HG03097 (cell line): ENCODE measurements at regions not wholly inside any gene's neighbourhood (a gene's known extent, or its start where the extent isn't known, plus 50 kb on each side); places are given as distances from the start of the nearest gene placed in this dataset.
"Not testable (repeated sequence)": the region's sequence is repeated elsewhere in the genome, so short reads cannot be mapped to it uniquely, and the experiment has no call there.

ENCODE experiments used
- ATAC-seq: cut with Tn5 transposase; IDR thresholded peaks from one replicate; pipeline ENCODE4 v1.9.1; 2021; ENCODE audit not compliant: unreplicated experiment, low FRiP score

DNA sequence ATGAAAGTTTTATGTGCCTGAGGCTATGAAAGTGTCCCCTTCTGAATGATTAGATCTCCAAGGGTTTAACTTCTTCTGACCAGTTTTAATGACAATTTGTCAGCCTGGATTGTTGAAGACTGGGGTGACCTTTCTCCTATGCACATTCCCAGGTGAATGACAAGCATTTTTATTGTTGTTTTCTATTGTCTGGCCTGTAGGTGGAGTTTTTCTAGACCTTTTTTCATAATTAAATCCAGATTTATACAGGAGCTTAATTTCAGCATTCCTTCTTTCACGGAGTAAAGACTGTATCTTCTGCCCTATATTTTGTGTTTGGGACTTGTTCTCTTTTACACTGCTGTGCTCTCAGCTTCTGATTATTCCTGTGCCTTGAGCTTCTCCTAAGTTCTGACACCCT lies 125.0 kb upstream of the FAR2 start:
- ATAC-seq = no peak

DNA sequence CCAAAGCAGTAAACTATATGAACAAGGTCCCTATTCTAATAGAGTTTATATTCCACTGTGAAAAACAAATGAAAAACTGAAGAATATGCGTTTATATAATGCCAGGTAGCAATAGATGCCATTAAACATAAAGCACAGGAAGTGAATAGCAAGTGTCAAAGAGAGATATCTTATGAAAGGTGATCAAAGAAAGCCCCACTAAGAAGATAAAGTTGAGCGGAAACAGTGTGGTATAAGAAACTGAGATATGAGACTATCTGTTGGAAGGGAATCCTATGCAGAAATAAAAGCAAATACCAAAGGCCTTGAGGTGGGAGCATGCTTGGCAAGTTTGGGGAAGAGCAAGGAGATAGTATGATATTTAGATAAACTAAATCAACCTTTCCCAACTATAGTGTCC lies 123.1 kb upstream of the FAR2 start:
- ATAC-seq = no peak

DNA sequence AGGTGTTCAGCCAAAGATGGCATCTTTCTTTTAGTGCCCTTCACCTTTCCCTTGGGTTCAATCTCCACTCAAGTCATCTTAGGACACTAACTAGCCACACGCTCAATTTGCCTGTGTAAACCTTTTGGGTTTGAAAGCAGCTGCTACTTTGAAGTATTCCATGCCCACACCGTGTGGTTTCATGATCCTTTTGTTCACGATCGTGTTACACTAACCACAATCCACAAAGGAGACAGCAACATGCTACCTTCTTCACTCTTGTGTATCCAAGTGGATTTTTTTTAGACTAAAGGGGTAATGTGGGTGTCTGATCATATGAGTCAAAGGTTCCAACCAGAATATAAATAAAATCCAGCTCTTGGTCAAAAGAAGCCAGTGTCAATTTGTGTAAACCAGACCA lies 122.7 kb upstream of the FAR2 start:
- no peak for ATAC-seq

DNA sequence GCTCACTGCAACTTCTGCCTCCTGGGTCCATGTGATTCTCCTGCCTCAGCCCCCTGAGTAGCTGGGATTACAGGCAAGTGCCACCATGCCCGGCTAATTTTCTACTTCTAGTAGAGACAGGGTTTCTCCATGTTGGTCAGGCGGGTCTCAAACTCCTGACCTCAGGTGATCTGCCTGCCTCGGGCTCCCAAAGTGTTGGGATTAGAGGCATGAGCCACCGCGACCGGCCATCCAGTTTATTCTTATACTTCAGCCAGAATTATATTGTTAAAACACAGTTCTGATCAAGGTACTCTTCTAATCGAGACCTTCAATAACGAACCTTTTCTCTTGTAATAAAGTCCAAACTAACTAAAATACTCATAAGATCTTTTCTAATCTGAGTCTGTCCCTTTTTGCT lies 119.6 kb upstream of the FAR2 start:
- ATAC-seq = not testable (repeated sequence)

DNA sequence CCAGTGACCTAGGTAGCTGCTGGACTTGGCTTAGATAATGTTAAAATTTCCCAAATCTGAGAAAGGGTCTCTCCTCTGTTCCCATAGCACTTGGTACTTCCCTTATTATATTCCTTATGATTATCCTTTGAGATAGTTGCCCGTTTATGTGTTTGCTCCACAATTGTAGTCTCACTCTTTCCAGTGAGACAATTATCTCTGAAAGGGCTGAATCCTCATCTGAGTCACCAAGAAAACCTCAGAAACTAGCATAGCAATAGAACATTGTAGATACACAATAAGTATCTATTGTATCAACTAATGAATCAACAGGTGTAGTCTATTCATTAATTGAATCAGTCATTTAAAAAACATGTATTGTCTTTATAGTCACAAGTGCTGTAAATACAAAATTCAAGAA lies 119.1 kb upstream of the FAR2 start:
- no peak for ATAC-seq

DNA sequence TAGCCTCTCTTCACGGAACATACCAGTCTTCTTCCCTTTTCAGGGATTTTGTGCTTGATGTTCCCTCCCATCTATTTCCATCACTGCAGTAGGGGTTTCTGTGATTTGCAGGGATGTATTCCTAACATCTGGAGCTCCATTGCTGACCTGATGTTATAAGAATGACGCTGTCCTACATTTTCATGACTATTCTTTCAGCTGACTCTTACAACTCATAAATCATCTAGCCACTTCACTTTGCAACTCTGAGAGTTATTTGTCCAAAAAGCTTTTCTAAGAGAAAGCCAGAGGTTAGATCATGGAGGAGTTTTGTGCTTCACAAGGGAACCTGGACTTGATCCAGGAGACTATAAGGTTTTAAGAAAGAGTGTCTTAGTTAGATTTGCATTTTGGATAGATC lies 116.6 kb upstream of the FAR2 start:
- ATAC-seq = no peak

DNA sequence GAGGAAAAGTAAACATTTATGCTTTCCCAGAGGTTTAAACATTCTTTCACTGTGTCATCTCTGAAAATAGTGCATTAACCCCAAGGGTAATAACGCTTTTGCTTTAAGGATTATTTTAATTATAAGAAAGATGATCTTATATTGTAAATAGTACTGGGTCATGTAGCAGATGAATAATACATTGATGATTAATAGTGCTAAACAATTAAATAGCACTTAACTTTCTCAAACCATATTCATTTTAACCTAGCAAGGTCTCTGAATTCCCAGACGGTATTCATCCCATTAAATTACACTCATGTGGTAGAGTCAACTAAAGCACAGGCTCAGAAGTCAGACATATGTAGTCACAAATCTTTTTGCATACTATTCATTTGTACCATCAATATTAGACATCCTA lies 115.6 kb upstream of the FAR2 start:
- ATAC-seq = no peak

DNA sequence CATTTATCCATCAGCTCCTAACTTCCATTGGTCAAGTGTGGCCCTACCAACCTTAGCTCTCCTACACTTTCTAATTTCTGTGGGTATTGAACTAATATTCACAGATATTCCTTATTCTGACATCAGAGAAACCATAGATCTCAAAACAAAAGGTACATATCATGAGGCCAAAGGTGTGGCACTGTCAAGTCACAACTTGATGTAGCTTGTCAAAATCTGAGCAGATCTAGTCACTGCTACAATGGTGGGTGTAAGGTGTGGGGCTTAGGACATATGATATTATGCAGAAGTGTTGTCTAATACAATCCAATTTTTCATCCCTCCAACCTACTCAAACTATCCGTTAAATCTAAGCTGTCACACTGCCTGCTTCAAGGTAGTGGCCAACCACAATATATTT lies 114.0 kb upstream of the FAR2 start:
- ATAC-seq = no peak

DNA sequence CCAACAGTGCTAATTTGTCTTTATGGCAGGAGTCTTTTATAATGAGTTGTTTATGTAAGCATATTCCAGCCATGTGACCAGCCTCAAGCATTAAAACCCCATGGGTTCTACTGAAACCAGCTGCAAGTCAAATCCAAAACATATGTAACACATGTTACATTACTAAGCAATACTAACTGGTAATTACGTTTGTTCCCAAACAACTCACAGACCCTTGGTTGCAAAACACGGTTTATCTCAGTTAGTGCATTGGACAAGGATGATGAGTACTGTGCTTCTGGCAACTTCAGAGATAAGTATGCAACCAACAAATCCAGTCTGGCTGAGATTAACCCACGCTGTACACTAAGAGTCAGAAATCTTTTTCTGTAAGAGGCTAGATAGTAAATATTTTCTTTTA lies 110.1 kb upstream of the FAR2 start:
- ATAC-seq = no peak

DNA sequence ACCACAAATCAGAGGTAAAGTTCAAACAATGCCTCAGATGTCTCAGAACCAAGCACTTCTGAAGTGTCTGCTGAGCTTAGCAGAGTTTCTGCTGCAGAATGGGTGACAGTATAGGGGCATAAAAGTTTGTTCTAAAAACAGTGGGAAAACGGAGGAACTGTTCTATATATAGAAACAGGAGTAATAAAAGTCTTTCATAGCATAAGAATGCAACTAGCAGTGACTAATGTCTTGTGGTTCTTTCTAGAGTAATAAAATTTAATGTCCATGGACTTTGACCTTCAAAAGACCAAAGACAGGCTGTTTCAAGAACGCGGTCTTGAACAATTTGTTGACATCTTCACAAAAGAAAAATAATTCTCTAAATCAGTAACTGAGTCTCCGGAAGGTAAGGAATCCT lies 107.5 kb upstream of the FAR2 start:
- no peak for ATAC-seq

DNA sequence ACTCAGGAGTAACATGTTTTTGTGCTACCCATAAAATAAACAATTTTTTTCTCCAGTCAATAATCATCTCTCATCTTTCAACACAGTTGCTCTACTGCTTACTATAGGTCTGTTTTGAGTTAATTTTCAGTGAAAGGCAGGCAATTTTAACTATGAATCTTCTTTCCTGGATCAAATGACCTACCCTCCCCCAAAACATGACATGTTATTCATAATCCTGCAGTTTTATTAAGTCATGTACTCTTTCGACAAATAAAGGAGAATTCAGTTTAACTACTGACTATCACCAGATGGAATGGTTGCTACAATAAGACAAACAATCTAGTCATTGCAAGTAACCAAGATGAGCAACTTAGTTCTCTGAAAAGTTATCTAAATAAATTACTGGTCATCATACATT lies 106.0 kb upstream of the FAR2 start:
- no peak for ATAC-seq

DNA sequence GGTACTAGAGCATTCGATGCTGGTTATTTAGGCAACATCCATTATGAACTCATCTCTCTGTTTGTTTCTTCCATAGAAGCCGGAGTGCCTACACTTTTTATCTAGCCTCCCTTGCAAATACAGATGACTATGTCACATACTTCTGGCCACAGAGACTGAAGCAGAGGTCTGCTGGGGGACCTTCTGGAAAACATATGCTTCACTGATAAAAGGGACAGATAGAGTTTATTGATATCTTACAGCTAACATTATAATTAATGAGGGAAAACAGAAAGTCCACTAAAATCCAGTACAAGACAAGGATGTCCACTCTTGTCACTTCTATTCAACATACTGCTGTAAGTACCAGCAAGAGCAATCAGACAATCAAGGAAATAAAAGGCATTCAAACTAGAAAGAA lies 104.3 kb upstream of the FAR2 start:
- ATAC-seq = no peak

DNA sequence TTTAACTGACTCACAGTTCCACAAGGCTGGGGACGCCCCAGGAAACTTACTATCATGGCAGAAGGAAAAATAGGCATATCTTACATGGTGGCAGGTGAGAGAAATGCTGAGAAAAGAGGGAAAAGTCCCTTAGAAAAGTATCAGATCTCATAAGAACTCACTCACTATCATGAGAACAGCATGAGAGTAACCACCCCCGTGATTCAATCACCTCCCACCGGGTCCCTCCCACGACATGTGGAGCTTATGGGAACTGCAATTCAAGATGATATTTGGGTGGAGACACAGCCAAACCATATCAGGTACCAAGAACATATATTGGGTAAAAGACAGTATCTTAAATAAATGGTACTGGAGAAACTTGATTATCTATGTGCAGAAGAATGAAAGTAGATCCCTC lies 100.3 kb upstream of the FAR2 start:
- no peak for ATAC-seq

DNA sequence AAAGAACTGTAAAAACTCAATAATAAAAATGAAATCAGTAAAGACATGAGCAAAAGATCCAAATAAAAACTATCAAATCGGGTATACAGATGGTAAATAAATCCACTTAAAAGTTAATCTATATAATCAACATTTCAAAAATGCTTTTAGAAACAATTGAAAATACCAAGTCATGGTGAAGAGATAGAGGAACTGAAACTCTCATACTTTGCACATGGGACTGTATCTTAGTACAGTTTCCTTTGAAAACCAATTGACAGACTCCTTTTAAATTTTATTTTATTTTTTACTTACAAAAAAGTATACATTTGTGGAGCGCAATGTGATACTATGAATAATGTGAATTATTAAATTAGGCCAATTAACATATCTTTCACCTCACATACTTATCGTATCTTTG lies 98.6 kb upstream of the FAR2 start:
- ATAC-seq = peak; percentile 73

DNA sequence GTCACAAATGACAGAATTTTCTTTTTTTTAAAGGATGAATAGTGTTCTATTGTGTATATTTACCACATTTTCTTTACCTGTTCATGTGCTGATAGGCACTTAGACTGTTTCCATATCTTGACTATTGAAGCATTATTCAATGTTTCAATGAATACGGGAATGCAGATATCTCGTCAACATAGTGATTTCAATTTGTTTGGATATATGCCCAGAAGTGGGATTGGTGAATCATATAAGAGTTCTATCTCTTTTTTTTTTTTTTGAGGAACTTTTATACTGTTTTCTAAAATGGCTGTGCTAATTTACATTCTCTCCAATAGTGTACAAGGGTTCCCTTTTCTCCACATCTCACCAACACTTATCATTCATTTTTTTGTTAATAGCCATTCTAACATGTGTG lies 97.9 kb upstream of the FAR2 start:
- no peak for ATAC-seq

DNA sequence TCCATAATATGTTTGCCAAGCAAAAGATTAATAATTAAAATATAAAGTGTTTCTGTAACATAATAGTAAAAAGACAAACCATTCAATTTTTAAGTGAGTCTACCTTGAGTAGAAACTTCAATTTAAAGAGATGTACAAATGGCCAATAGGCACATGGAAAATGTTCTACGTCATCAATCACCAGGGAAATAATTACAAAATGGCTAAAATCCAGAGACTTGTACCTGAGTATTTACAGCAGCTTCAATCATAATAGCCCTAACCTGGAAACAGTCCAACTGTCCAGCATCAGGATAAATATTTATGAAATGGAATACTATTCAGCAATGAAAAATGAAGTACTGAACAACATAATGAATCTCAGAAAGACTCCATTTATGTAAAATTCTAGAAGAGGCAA lies 95.5 kb upstream of the FAR2 start:
- no peak for ATAC-seq

DNA sequence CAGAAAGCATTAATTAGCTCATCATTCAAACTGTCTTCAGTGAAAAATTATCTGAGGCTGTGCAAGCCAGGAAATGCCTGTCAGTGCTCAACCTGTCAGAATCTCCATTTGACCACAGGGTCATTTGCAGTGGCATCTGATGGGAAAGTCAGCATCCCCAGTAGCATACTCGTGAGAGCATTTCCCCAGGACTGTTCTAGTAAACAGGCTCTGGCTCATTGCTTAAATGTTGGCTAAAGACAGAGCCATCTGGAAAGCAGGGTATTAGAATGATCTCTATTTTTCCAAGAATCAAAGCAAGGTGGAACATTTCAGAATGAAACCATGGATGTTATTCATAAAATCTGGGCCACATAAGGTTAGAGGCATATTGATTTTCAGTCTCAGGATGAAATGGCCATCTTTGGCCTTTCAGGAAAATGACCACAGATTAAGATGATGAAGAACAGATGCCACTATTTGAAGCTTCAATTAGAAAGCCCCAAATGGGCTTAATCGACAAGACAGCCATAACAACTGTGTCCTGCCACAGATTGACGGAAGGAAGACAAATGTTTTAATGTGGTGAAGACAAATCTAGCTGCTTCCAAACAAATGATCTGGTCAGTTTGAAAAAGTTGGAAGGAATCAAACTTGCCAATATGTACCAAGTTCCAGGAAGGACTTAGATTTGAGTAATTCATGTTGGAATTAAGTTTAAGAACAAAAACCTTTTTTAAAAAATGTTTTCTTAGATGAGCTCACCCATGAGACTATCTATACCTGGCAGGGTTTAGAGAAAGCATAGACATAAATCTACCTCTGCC lies 94.0 kb upstream of the FAR2 start:
- ATAC-seq = no peak

DNA sequence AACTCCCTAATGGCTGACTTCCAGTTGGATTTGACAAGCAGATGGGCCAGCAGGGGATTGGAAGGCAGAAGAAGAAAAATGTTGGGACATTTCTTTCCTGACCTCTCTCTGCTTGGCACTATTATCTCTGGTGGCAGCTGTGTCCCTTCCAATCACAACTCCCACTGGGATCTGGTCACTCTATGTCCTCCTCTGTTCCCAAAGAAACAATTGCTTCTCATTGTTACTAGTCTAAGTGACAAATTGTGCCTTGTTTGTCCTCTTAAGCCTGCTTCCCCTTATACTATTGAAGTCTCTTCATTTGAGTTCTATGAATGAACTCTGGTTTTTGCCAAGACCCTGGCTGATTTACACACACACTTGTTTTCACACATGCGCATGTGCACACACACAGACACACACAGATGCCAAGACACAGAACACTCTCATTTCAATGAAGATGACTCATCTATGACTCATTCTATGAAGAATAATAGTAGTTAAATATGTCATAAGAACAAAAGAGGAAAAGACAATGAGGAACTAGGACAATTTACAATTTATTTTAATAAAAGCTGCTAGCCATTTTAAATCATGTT lies 83.0 kb upstream of the FAR2 start:
- no peak for ATAC-seq

DNA sequence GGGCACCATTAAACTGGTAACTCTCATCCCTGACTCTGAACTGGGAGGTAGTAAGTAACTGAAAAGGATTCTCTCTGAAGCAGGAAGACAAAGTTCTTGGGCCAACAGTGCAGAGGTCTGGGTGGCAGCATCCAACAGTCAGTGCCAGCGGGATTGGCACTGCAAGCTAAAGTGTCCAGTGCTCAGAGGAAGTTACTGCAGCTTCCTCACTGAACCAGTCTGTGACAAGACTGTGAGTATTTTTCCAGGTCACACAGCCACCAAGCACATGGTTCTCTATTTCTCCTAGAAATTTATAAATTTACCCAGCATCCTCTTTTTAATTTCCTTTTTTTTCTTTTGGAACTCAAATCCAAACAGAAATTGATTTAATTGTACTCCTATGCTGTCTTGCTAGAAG lies 81.6 kb upstream of the FAR2 start:
- no peak for ATAC-seq

DNA sequence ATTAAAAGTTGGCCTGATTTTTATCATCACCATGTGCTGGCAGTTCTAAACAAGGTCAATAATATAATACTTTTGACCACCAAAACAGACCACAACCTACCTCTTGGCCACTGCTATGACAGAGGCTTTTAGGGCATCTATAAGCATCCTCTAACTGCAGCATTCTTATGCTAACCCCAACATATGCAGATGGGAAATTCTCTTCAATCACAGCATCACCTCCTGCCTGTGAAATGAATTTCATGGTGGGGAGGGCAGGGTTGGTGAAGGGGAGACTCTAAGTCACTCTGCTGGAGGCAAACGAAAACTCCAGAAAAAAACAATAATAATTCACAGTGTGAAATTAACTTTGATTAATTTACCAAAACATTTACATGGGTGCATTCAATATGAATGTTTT lies 78.8 kb upstream of the FAR2 start:
- no peak for ATAC-seq

DNA sequence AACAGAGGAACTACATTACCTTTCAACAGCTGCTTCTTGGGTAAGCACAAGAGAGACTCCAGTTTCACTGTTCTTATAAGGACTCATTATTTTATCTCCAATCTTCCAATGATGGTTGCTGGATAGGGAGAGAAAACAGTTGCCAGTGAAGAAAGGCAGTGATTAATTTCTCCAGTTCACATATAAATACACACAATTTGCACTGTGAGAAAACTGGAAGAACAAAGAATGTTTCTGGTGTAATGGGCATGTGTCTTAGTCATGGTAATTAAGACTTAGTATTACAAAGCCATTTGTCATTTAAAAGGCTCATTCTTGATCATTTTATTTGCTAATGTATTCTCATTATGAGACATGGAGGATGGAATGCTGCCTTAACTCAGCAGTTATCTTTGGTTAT lies 78.0 kb upstream of the FAR2 start:
- ATAC-seq = no peak

DNA sequence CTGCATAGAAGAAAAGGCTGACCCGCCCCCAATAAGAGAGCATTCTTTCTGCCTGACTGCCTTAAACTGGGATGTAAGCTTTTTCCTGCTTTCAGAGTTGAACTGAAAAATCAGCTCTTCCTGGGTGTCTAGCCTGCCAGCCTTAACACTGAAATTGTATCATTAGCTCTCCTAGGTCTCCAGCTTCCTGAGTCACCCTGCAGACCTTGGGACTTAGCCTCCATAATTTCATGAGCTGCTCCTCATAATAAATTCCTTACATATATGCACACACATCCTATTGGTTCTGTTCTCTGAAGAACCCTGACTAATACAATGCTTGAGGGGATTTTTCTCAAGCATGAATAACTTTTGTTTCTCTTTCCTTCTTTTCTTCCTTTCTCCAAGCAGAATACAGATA lies 76.4 kb upstream of the FAR2 start:
- ATAC-seq = no peak
